Caco-2 (cell line): ENCODE measurements at regions not wholly inside any gene's neighbourhood (a gene's known extent, or its start where the extent isn't known, plus 50 kb on each side); places are given as distances from the start of the nearest gene placed in this dataset.

Source experiments
- BruUV-seq: library from RNA; stranded (reverse); fragments of 400-500 nt; replicated peaks from 2 replicates; lab custom pipeline; 2021; lab: Mats Ljungman, UMichigan
- CTCF ChIA-PET: fragments of 300-600 bp; sonication (Branson Sonifier 250); formaldehyde crosslinking; loops from one replicate; lab custom pipeline; 2022; ENCODE audit warnings: antibody characterized with exemption; lab: Charles Lee
- POLR2A ChIA-PET: fragments of 300-600 bp; sonication (Branson Sonifier 250); formaldehyde crosslinking; loops from one replicate; lab custom pipeline; 2022; ENCODE audit warnings: antibody characterized with exemption; lab: Charles Lee
- DNase-seq, 2 experiments: peaks; one replicate each; pipeline versions ENCODE4 v3.0.0 to v3.0.0-alpha.2; 2020 to 2022
- H3K27me3 ChIP-seq: replicated peaks from 2 replicates; pipeline ENCODE4 v1.6.0; 2011; ENCODE audit warnings: low read length; ENCODE audit not compliant: control insufficient read depth, insufficient read depth
- H3K36me3 ChIP-seq: 2 replicates; pipeline ENCODE4 v1.5.1; 2011; ENCODE audit warnings: low read length; ENCODE audit not compliant: control insufficient read depth, insufficient read depth
- H3K4me1 ChIP-seq: fragments of 250-450 bp; sonication (Bioruptor Pico); 2 replicates; pipeline ENCODE4 v1.5.1; 2020; ENCODE audit warnings: mild to moderate bottlenecking
- H3K4me3 ChIP-seq: 2 replicates; pipeline ENCODE4 v1.5.1; 2011; ENCODE audit warnings: low read depth, mild to moderate bottlenecking, control low read depth, low read length
- H3K9me3 ChIP-seq: fragments of 250-450 bp; sonication (Bioruptor Pico); 2 replicates; pipeline ENCODE4 v1.5.1; 2020; ENCODE audit warnings: mild to moderate bottlenecking, moderate library complexity
- H3K27ac Mint-ChIP-seq: one replicate; pipeline ENCODE4 v1.8.0; 2022; ENCODE audit warnings: mixed read lengths; ENCODE audit not compliant: unreplicated experiment
- H3K27me3 Mint-ChIP-seq: one replicate; pipeline ENCODE4 v1.8.0; 2022; ENCODE audit warnings: mixed read lengths; ENCODE audit not compliant: insufficient read depth, unreplicated experiment
- H3K36me3 Mint-ChIP-seq: one replicate; pipeline ENCODE4 v1.8.0; 2022; ENCODE audit warnings: mild to moderate bottlenecking, mixed read lengths; ENCODE audit not compliant: insufficient read depth, unreplicated experiment
- H3K4me1 Mint-ChIP-seq: one replicate; pipeline ENCODE4 v1.8.0; 2022; ENCODE audit warnings: low read depth, mixed read lengths; ENCODE audit not compliant: unreplicated experiment
- H3K4me3 Mint-ChIP-seq: one replicate; pipeline ENCODE4 v1.8.0; 2022; ENCODE audit warnings: mild to moderate bottlenecking, moderate library complexity, mixed read lengths; ENCODE audit not compliant: unreplicated experiment
- H3K9me3 Mint-ChIP-seq: one replicate; pipeline ENCODE4 v1.8.0; 2022; ENCODE audit warnings: mixed read lengths; ENCODE audit not compliant: unreplicated experiment
- intact Hi-C: fragments of 100-400 bp; cut with micrococcal nuclease; formaldehyde crosslinking; loops from one replicate; pipeline ENCODE4 v1.10.0; 2022; ENCODE audit not compliant: unreplicated experiment
- TF ChIP-seq, protein P1 (sequence below), 2 experiments: fragments of 200-600 bp in 1 of 2; IDR thresholded peaks; 1 replicate in 1 of 2; 2 replicates in 1 of 2; pipeline versions ENCODE4 v1.5.1 to v1.8.0; 2011 to 2022; ENCODE audit warnings: antibody characterized with exemption in 1 of 2, control low read depth in 1 of 2, inconsistent platforms in 1 of 2, low read depth in 1 of 2, low read length in 1 of 2, mild to moderate bottlenecking in 1 of 2, moderate library complexity in 1 of 2; ENCODE audit not compliant: insufficient read depth in 1 of 2, severe bottlenecking in 1 of 2, unreplicated experiment in 1 of 2

DNA sequence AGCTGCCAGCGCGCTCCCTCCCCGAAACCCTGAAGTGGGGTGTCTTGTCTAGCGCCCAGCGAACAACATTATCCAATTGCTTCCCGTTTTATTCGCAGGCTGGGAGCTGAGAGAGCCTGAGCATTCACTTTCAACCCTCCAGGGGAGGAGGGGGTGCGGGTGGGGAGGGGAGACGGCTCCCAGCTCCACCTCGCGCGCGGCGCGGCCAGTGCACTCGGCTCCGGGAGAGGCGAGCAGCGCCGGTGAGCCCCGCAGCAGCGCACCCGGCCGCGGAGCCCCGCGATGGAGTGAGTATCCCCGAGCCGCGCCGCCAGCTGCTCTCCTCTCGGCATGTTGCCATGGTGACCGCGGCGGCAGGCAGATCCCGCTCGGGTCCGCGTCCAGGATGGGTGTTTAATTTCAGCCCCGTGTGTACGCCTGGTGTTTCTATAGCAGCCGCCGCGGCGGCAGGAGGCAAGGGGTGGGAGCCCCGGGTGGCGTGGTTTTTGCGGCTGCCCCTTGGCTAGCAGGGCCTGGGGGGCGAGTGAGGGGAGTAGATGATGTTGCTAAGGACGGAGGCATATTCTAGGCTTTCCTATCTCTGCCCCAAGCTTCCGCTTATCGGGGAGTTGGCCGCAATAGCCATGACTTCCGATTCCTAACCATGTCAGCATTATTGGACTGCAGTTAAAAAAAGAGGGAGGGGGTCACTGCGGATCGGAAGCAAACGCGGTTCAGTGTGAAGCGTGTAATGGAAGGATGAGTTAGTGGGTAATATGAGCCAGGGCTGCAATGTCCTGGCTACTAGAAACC is 139.2 kb upstream of the PALM2AKAP2 start:
- Histone ChIP-seq H3K27me3 (no peaks in the 10 kb centered on the region; the same call in 1 of the 2 replicates), H3K9me3 (no peaks in the 10 kb centered on the region), H3K4me1 (no peaks in the 10 kb centered on the region), H3K36me3 (no peaks in the 10 kb centered on the region), H3K4me3 (no peak overlapping the region)
- Mint-ChIP-seq H3K9me3 (peaks cover 11% of the 10 kb centered on the region), H3K4me3 (no peak overlapping the region), H3K4me1 (no peaks in the 10 kb centered on the region), H3K27ac (no peak overlapping the region), H3K27me3 (peaks cover 20% of the 10 kb centered on the region), H3K36me3 (no peaks in the 10 kb centered on the region)
- POLR2A ChIA-PET = interaction anchor here (0.6 kb wide), 1 partner anchor 1418 kb away, joined by 5 read pairs; no protein-coding TSS in a partner anchor
- CTCF ChIA-PET = interaction anchor here (0.7 kb wide), 1 partner anchor 1185 kb away, joined by 3 read pairs; no protein-coding TSS in a partner anchor
- DNase-seq = no peak
- BruUV-seq = no TSS peak
- intact Hi-C loops = no loop called here
- TF ChIP-seq, protein P1, sequence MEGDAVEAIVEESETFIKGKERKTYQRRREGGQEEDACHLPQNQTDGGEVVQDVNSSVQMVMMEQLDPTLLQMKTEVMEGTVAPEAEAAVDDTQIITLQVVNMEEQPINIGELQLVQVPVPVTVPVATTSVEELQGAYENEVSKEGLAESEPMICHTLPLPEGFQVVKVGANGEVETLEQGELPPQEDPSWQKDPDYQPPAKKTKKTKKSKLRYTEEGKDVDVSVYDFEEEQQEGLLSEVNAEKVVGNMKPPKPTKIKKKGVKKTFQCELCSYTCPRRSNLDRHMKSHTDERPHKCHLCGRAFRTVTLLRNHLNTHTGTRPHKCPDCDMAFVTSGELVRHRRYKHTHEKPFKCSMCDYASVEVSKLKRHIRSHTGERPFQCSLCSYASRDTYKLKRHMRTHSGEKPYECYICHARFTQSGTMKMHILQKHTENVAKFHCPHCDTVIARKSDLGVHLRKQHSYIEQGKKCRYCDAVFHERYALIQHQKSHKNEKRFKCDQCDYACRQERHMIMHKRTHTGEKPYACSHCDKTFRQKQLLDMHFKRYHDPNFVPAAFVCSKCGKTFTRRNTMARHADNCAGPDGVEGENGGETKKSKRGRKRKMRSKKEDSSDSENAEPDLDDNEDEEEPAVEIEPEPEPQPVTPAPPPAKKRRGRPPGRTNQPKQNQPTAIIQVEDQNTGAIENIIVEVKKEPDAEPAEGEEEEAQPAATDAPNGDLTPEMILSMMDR (IDR thresholded peaks at IDR 0.05; ENCODE audit: insufficient read depth in 1 of 2, low read depth in 1 of 2, low read length in 1 of 2, severe bottlenecking in 1 of 2, unreplicated experiment in 1 of 2) = no peak

GRCh38 chr9:109641372-109641659 is 138.7 kb upstream of the PALM2AKAP2 start:
- no peak overlapping the region for H3K4me3 ChIP-seq
- H3K27ac Mint-ChIP-seq = no peak overlapping the region
- no peak for DNase-seq
- H3K36me3 Mint-ChIP-seq = no peaks in the 10 kb centered on the region
- H3K36me3 ChIP-seq = no peaks in the 10 kb centered on the region
- no TSS peak for BruUV-seq
- no peaks in the 10 kb centered on the region for H3K9me3 ChIP-seq
- CTCF ChIA-PET = no interaction called here
- H3K9me3 Mint-ChIP-seq = peaks cover 11% of the 10 kb centered on the region
- peaks cover 20% of the 10 kb centered on the region for H3K27me3 Mint-ChIP-seq
- POLR2A ChIA-PET = no interaction called here
- TF ChIP-seq, protein P1 (IDR thresholded peaks at IDR 0.05; ENCODE audit: insufficient read depth in 1 of 2, low read depth in 1 of 2, low read length in 1 of 2, severe bottlenecking in 1 of 2, unreplicated experiment in 1 of 2) = no peak
- H3K4me3 Mint-ChIP-seq = no peak overlapping the region
- no peaks in the 10 kb centered on the region for H3K4me1 Mint-ChIP-seq
- no peaks in the 10 kb centered on the region; the same call in 1 of the 2 replicates for H3K27me3 ChIP-seq
- H3K4me1 ChIP-seq = no peaks in the 10 kb centered on the region
- intact Hi-C loops = no loop called here

GRCh38 chr9:109652112-109652511 is 127.9 kb upstream of the PALM2AKAP2 start:
- no peaks in the 10 kb centered on the region for H3K36me3 Mint-ChIP-seq
- Histone ChIP-seq H3K4me3 (no peak overlapping the region), H3K9me3 (no peaks in the 10 kb centered on the region), H3K27me3 (no peaks in the 10 kb centered on the region), H3K4me1 (no peaks in the 10 kb centered on the region), H3K36me3 (no peaks in the 10 kb centered on the region)
- POLR2A ChIA-PET = no interaction called here
- no peaks in the 10 kb centered on the region for H3K9me3 Mint-ChIP-seq
- H3K27me3 Mint-ChIP-seq = no peaks in the 10 kb centered on the region
- no TSS peak for BruUV-seq
- TF ChIP-seq, protein P1 (IDR thresholded peaks at IDR 0.05; ENCODE audit: insufficient read depth in 1 of 2, low read depth in 1 of 2, low read length in 1 of 2, severe bottlenecking in 1 of 2, unreplicated experiment in 1 of 2) = no peak
- H3K4me1 Mint-ChIP-seq = no peaks in the 10 kb centered on the region
- no peak for DNase-seq
- CTCF ChIA-PET = no interaction called here
- no peak overlapping the region for H3K27ac Mint-ChIP-seq
- intact Hi-C loops = no loop called here
- no peak overlapping the region for H3K4me3 Mint-ChIP-seq
